ENCODE measurements at regions not wholly inside any gene's neighbourhood (a gene's known extent, or its start where the extent isn't known, plus 50 kb on each side); places are given as distances from the start of the nearest gene placed in this dataset.

GRCh38 chr4:127196655-127197352 is 436.0 kb upstream of the INTU start:
- TF ChIP-seq JUN (IDR thresholded peaks at IDR 0.05; ENCODE audit: borderline replicate concordance, insufficient read depth, insufficient read length, low read depth) (no peak), EZH2 (IDR thresholded peaks at IDR 0.05; ENCODE audit: borderline replicate concordance, low read depth, low read length, severe bottlenecking) (no peak), CTCF (IDR thresholded peaks at IDR 0.05; ENCODE audit: extremely low read depth in 1 of 2, insufficient read depth in 1 of 2, low read depth in 1 of 2, low read length in 2 of 2) (no peak), FOS (IDR thresholded peaks at IDR 0.05; ENCODE audit: borderline replicate concordance, insufficient read depth, low read length) (no peak), MYC (IDR thresholded peaks at IDR 0.05; ENCODE audit: low read depth, low read length) (no peak), POLR2AphosphoS5 (IDR thresholded peaks at IDR 0.05; ENCODE audit: insufficient read depth, low read depth, low read length) (no peak), POLR2A (IDR thresholded peaks at IDR 0.05; ENCODE audit: low read depth, low read length) (no peak), GATA2 (IDR thresholded peaks at IDR 0.05; ENCODE audit: insufficient read depth, insufficient read length, low read depth, low read length) (no peak)
- TF ChIP-seq, protein P1, sequence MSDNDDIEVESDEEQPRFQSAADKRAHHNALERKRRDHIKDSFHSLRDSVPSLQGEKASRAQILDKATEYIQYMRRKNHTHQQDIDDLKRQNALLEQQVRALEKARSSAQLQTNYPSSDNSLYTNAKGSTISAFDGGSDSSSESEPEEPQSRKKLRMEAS (IDR thresholded peaks at IDR 0.05; ENCODE audit: insufficient read depth, insufficient read length): no peak
- no peak overlapping the region for H3K9ac ChIP-seq (replicated peaks; ENCODE audit: extremely low read depth, insufficient read depth, low read length)
- H3K36me3 ChIP-seq (ENCODE audit: control insufficient read depth in 2 of 2, extremely low read depth in 1 of 2, insufficient read depth in 2 of 2, low read length in 2 of 2): no peaks in the 10 kb centered on the region
- POLR2A ChIA-PET: no interaction called here
- no peak overlapping the region for H3K27ac ChIP-seq (ENCODE audit: insufficient read depth, low read depth, low read length)
- H2AFZ ChIP-seq (ENCODE audit: low read depth, low read length): no peak overlapping the region
- no peaks in the 10 kb centered on the region for H3K79me2 ChIP-seq (ENCODE audit: control insufficient read depth, insufficient read depth, low read length)
- no peak overlapping the region for H3K4me2 ChIP-seq (ENCODE audit: insufficient read depth, low read length)
- FAIRE-seq: no peak
- peaks cover 6% of the 10 kb centered on the region for H3K9me3 ChIP-seq (replicated peaks; ENCODE audit: control insufficient read depth, insufficient read depth, low read length)
- BruUV-seq (replicated peaks): no TSS peak
- intact Hi-C loops (cut with micrococcal nuclease): no loop called here
- CTCF ChIA-PET: no interaction called here
- no peaks in the 10 kb centered on the region for H4K20me1 ChIP-seq (replicated peaks; ENCODE audit: control insufficient read depth, extremely low read depth, insufficient read depth, low read length)
- dilution Hi-C loops (cut with MboI; ENCODE audit: extremely low pct_ligation_motif_present, low sequenced_read_pairs): no loop called here
- H3K27me3 ChIP-seq (ENCODE audit: control insufficient read depth in 2 of 2, insufficient read depth in 2 of 2, low read length in 2 of 2): no peaks in the 10 kb centered on the region
- no peaks in the 10 kb centered on the region for H3K9me1 ChIP-seq (replicated peaks; ENCODE audit: control insufficient read depth, extremely low read depth, insufficient read depth, low read length)
- H3K4me3 ChIP-seq (replicated peaks in 1 of 3; ENCODE audit: insufficient read depth in 1 of 3, low read depth in 1 of 3, low read length in 3 of 3): no peak overlapping the region
- no peaks in the 10 kb centered on the region for H3K4me1 ChIP-seq (ENCODE audit: control insufficient read depth, extremely low read depth, insufficient read depth, low read length)
- no peak for DNase-seq (ENCODE audit: low read depth, low spot score)
